Erythroblast (primary cell): ENCODE measurements at regions not wholly inside any gene's neighbourhood (a gene's known extent, or its start where the extent isn't known, plus 50 kb on each side); places are given as distances from the start of the nearest gene placed in this dataset.
"Not testable (repeated sequence)": the region's sequence is repeated elsewhere in the genome, so short reads cannot be mapped to it uniquely, and the experiment has no call there.

ENCODE experiments used
- DNase-seq, 2 experiments: peaks; one replicate each; lab custom pipeline; 2025; lab: John Stamatoyannopoulos, UW
- GATA1 ChIP-seq: IDR thresholded peaks from 2 replicates; pipeline ENCODE4 v1.6.1; 2011; ENCODE audit warnings: low read depth, mild to moderate bottlenecking, control low read depth, low read length, moderate library complexity
- POLR2A ChIP-seq: IDR thresholded peaks from 2 replicates; pipeline ENCODE4 v1.6.1; 2011; ENCODE audit warnings: mild to moderate bottlenecking, low read length

- TF ChIP-seq GATA1 (no peak), POLR2A (no peak)
- no peak for DNase-seq
Observed at GRCh38 chr13:55573565-55573964, 1567.2 kb upstream of the PRR20A start.

DNA sequence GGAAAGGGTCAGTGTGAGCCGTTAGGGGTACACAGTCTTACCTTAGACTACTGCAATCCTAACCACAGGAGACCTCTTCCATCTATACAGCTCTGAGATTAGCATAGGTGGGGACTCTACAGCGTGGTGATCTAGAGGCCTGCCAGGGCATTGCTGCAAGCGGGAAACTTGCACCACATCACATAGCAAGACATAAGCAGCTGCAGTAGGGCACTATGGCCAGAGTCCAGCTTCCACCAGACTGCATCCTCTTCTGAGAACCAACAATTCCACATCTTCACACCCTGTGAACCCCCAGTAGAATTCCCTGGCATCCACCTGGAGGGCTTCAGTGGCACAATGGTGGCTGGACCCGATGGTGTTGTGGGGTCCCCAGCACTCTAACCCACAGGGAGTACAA is 1564.3 kb upstream of the PRR20A start:
- TF ChIP-seq POLR2A (no peak), GATA1 (no peak)
- DNase-seq, result no peak

GRCh38 chr13:55577082-55577846 is 1563.5 kb upstream of the PRR20A start:
- DNase-seq, result no peak
- TF ChIP-seq GATA1, result no peak
- no peak for TF ChIP-seq POLR2A

GRCh38 chr13:55577847-55578210 is 1562.9 kb upstream of the PRR20A start:
- DNase-seq, result no peak
- TF ChIP-seq GATA1 (no peak), POLR2A (no peak)

- DNase-seq, result not testable (repeated sequence)
Observed at GRCh38 chr13:55582294-55582693, 1558.4 kb upstream of the PRR20A start.

DNA sequence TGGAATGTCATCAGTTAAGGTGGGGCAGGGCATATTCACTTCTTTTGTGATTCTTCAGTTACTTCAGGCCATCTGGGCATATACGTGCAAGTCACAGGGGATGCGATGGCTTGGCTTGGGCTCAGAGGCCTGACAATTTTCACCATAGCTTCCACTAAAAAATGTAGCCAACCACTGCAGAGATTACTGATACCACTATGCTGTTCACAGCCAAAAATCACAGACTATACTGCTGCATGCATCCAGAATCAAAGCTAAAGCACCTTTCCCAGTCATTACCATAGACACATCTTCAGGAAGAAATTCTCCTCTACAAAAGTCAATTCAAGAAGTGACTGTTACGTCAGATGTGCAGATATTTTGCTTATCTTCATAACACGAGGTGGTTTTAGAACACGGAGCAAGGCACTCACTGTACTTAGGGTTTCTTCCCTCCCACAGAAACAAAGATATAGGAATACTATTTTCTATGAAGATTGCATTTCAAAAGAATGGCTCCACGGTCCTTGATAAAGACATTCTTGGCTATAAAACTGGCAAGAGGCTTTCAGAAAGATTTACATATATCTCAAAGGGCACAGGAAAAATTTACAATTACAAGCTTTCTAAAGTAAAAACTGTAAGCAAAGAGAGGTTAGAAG is 1556.6 kb upstream of the PRR20A start:
- DNase-seq, result no peak
- no peak for TF ChIP-seq GATA1
- no peak for TF ChIP-seq POLR2A

DNA sequence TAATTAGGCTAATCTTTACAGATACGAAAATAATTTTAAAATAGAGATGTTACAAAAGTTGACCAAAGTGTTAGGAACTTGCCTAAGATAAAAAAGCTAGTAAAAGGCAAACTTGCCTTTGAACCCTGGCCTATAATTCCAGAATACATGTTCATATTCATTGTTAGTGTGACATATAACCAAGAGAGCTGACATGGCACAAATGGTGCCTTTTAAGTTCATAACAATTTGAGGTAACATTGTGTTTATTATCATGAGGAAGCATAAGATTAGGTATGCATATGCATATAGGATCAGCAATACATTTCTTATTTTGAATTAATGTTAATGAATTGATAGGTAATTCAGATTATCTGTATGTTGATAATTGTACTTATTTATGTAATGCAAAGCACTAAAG is 1537.9 kb upstream of the PRR20A start:
- no peak for TF ChIP-seq GATA1
- no peak for TF ChIP-seq POLR2A
- DNase-seq, result no peak

DNA sequence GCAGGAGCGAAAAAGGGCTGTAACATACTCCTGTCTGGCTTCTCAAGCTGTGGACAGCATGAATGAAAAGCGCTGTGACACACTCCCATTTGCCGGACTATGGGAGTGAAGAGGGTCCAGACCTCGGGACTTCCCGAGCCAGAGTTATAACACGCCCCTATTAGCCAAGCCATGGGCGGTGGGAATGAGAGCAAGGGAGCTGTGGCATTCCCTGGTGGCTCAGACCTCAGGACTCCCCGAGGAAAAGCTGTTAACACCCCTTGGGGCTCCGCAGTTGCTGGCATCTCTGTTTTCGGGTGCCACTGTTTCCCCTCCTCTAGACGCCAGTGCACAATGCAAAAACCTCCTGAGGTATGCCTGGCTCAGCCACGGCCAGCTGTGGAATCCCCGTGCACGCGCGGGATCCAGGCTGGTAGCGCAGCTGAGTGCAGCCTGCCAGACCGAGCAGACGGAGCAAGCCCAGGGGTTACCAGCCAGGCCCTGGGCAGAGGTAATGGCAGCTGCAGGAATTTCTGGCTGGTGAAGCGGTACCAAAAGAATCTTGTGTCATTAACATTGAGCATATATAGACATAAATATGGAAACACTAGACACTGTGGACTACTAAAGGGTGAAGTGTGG is 1534.6 kb upstream of the PRR20A start:
- DNase-seq, result no peak
- no peak for TF ChIP-seq GATA1

GRCh38 chr13:55613429-55614187 is 1527.1 kb upstream of the PRR20A start:
- TF ChIP-seq POLR2A, result no peak
- no peak for TF ChIP-seq GATA1
- DNase-seq, result no peak

GRCh38 chr13:55615081-55615480 is 1525.6 kb upstream of the PRR20A start:
- no peak for TF ChIP-seq GATA1
- TF ChIP-seq POLR2A, result no peak
- no peak for DNase-seq

DNA sequence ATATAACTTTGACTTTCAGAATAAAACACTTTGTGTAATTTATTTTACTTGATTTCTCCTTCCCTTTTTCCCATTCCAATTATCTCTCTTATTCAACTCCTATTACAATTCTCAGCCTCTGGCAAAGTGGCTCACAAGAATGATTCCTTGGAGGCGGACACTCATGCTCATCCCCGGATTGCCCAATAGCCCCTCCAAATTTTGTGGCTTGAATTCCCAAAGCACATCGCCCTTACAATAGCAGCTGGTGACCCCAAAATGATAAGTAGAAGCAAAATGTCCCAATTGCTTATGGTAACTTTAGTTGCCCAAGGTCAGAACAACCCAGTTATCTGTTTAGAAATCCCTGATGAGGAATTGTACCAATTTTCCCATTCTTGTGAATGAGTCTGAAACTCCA is 1523.5 kb upstream of the PRR20A start:
- DNase-seq, result no peak
- no peak for TF ChIP-seq POLR2A
- no peak for TF ChIP-seq GATA1

- TF ChIP-seq GATA1 (no peak), POLR2A (no peak)
- DNase-seq, result no peak
Observed at GRCh38 chr13:55627221-55627620, 1513.5 kb upstream of the PRR20A start.

GRCh38 chr13:55632402-55632801 is 1508.3 kb upstream of the PRR20A start:
- TF ChIP-seq GATA1 (no peak), POLR2A (no peak)

DNA sequence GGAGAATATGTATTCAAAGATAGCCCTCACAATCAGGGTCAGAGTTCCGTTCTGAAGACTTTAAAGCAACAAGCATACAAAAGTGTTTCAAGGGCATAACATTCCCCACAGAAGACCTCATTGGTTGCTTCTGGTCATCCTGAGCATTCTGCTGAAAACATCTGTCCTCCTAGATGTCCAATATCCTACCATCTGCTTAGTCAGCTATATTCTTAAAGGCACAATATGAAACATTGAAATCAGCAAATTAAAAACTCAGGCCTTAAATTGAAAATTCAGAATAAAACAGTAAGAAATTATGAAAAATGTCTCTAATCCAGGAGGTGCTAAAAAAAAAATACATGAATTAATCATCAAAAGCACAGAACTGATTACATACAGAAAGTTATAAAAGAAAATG is 1491.2 kb upstream of the PRR20A start:
- DNase-seq, result no peak
- TF ChIP-seq POLR2A, result no peak
- TF ChIP-seq GATA1, result no peak

More at GRCh38 chr13:55632402-55632801, 1508.3 kb upstream of the PRR20A start:
- DNase-seq, result no peak
